KMS-11 (cell line): ENCODE measurements at regions not wholly inside any gene's neighbourhood (a gene's known extent, or its start where the extent isn't known, plus 50 kb on each side); places are given as distances from the start of the nearest gene placed in this dataset.

Experiments used
- H2AFZ ChIP-seq: fragments of 200-600 bp; sonication (generic); 2 replicates; pipeline ENCODE4 v1.6.1; 2016; ENCODE audit warnings: antibody characterized with exemption, mixed run types, low read depth
- H3K27ac ChIP-seq: fragments of 200-600 bp; sonication (generic); 2 replicates; pipeline ENCODE4 v1.6.1; 2016; ENCODE audit warnings: mild to moderate bottlenecking, mixed run types
- H3K27me3 ChIP-seq: fragments of 200-600 bp; sonication (generic); 2 replicates; pipeline ENCODE4 v1.6.1; 2017; ENCODE audit warnings: mild to moderate bottlenecking, low read depth, mixed run types, moderate library complexity; ENCODE audit not compliant: insufficient read depth
- H3K36me3 ChIP-seq: fragments of 200-600 bp; sonication (generic); 2 replicates; pipeline ENCODE4 v1.6.1; 2017; ENCODE audit warnings: mild to moderate bottlenecking, mixed run types; ENCODE audit not compliant: insufficient read depth
- H3K4me1 ChIP-seq: fragments of 200-600 bp; sonication (generic); 2 replicates; pipeline ENCODE4 v1.6.1; 2016; ENCODE audit warnings: mild to moderate bottlenecking, low read depth, mixed run types; ENCODE audit not compliant: poor library complexity, severe bottlenecking
- H3K4me2 ChIP-seq: fragments of 200-600 bp; sonication (generic); 2 replicates; pipeline ENCODE4 v1.7.0; 2016; ENCODE audit warnings: mild to moderate bottlenecking, mixed run types
- H3K4me3 ChIP-seq: fragments of 200-600 bp; sonication (generic); IDR thresholded peaks from 2 replicates; pipeline ENCODE4 v1.6.1; 2017; ENCODE audit warnings: low read depth, low read length, mixed read lengths; ENCODE audit not compliant: insufficient read depth
- H3K79me2 ChIP-seq: fragments of 200-600 bp; sonication (generic); 2 replicates; pipeline ENCODE4 v1.6.1; 2016; ENCODE audit warnings: low read depth, mixed run types; ENCODE audit not compliant: insufficient read depth
- H3K9ac ChIP-seq: fragments of 200-600 bp; sonication (generic); 2 replicates; pipeline ENCODE4 v1.6.1; 2016; ENCODE audit warnings: mild to moderate bottlenecking, mixed run types
- H4K20me1 ChIP-seq: fragments of 200-600 bp; sonication (generic); 2 replicates; pipeline ENCODE4 v1.6.1; 2016; ENCODE audit warnings: mild to moderate bottlenecking, mixed run types; ENCODE audit not compliant: insufficient read depth
- CTCF ChIP-seq: fragments of 200-600 bp; sonication (generic); conservative IDR thresholded peaks from 2 replicates; pipeline ENCODE4 v1.6.1; 2017; ENCODE audit warnings: low read depth, mild to moderate bottlenecking, antibody characterized with exemption, low read length, moderate library complexity, mixed read lengths

GRCh38 chr2:18312818-18313217 lies 247.6 kb downstream of the RDH14 start:
- H3K4me2 ChIP-seq: no peak overlapping the region
- H2AFZ ChIP-seq: no peak overlapping the region
- no peak overlapping the region for H3K9ac ChIP-seq
- no peaks in the 10 kb centered on the region for H3K27me3 ChIP-seq
- H3K79me2 ChIP-seq: no peaks in the 10 kb centered on the region
- no peak overlapping the region for H3K27ac ChIP-seq
- no peaks in the 10 kb centered on the region for H3K36me3 ChIP-seq
- no peaks in the 10 kb centered on the region for H4K20me1 ChIP-seq
- H3K4me1 ChIP-seq: no peaks in the 10 kb centered on the region
- TF ChIP-seq CTCF: no peak
- no peak overlapping the region for H3K4me3 ChIP-seq

GRCh38 chr2:18311420-18312195 lies 248.8 kb downstream of the RDH14 start:
- no peak overlapping the region for H2AFZ ChIP-seq
- no peaks in the 10 kb centered on the region for H3K36me3 ChIP-seq
- no peak for TF ChIP-seq CTCF
- no peaks in the 10 kb centered on the region for H3K27me3 ChIP-seq
- H3K4me1 ChIP-seq: no peaks in the 10 kb centered on the region
- no peaks in the 10 kb centered on the region for H3K79me2 ChIP-seq
- no peak overlapping the region for H3K4me2 ChIP-seq
- H3K9ac ChIP-seq: no peak overlapping the region
- no peak overlapping the region for H3K4me3 ChIP-seq
- no peaks in the 10 kb centered on the region for H4K20me1 ChIP-seq
- no peak overlapping the region for H3K27ac ChIP-seq

GRCh38 chr2:18309627-18310026 lies 250.8 kb downstream of the RDH14 start:
- Histone ChIP-seq H3K4me1 (no peaks in the 10 kb centered on the region), H2AFZ (no peak overlapping the region), H3K4me2 (no peak overlapping the region), H3K4me3 (no peak overlapping the region), H3K27me3 (no peaks in the 10 kb centered on the region), H3K79me2 (no peaks in the 10 kb centered on the region), H3K27ac (no peak overlapping the region), H4K20me1 (no peaks in the 10 kb centered on the region), H3K36me3 (no peaks in the 10 kb centered on the region), H3K9ac (no peak overlapping the region)
- TF ChIP-seq CTCF: no peak

GRCh38 chr2:18309188-18309587 lies 251.3 kb downstream of the RDH14 start:
- TF ChIP-seq CTCF: no peak
- no peak overlapping the region for H3K4me3 ChIP-seq
- H3K36me3 ChIP-seq: no peaks in the 10 kb centered on the region
- no peak overlapping the region for H2AFZ ChIP-seq
- H3K27me3 ChIP-seq: no peaks in the 10 kb centered on the region
- H4K20me1 ChIP-seq: no peaks in the 10 kb centered on the region
- no peak overlapping the region for H3K27ac ChIP-seq
- H3K4me1 ChIP-seq: no peaks in the 10 kb centered on the region
- no peak overlapping the region for H3K4me2 ChIP-seq
- no peak overlapping the region for H3K9ac ChIP-seq
- no peaks in the 10 kb centered on the region for H3K79me2 ChIP-seq
